Naive B cell (primary cell): ENCODE measurements at regions not wholly inside any gene's neighbourhood (a gene's known extent, or its start where the extent isn't known, plus 50 kb on each side); places are given as distances from the start of the nearest gene placed in this dataset.
"Not testable (repeated sequence)": the region's sequence is repeated elsewhere in the genome, so short reads cannot be mapped to it uniquely, and the experiment has no call there.

ENCODE experiments used
- ATAC-seq, 2 donors: fragments of 150-1000 bp; cut with Tn5 transposase; 2 replicates each; pipeline ENCODE4 v1.10.0; 2021; ENCODE audit warnings: low read depth in 2 of 2, mild to moderate bottlenecking in 2 of 2, moderate library complexity in 2 of 2
- DNase-seq: peaks from one replicate; pipeline ENCODE4 v3.0.0; 2022
- H3K27ac Mint-ChIP-seq, 6 donors: one replicate each; pipeline ENCODE4 v1.8.0; 2020 to 2022; ENCODE audit warnings: mild to moderate bottlenecking in 6 of 6, mixed read lengths in 6 of 6, moderate library complexity in 5 of 6, inconsistent platforms in 2 of 6
- H3K27me3 Mint-ChIP-seq, 3 donors: one replicate each; pipeline ENCODE4 v1.8.0; 2021 to 2022; ENCODE audit warnings: mixed read lengths in 3 of 3, mild to moderate bottlenecking in 1 of 3
- H3K36me3 Mint-ChIP-seq, 2 donors: one replicate each; pipeline ENCODE4 v1.8.0; 2020 to 2022; ENCODE audit warnings: mixed read lengths in 2 of 2, inconsistent platforms in 1 of 2, mild to moderate bottlenecking in 1 of 2
- H3K4me1 Mint-ChIP-seq, 3 donors: one replicate each; pipeline ENCODE4 v1.8.0; 2020 to 2022; ENCODE audit warnings: mixed read lengths in 3 of 3, inconsistent platforms in 1 of 3, mild to moderate bottlenecking in 1 of 3, moderate library complexity in 1 of 3
- H3K4me3 Mint-ChIP-seq, 8 donors: one replicate each; pipeline ENCODE4 v1.8.0; 2020 to 2022; ENCODE audit warnings: mild to moderate bottlenecking in 8 of 8, mixed read lengths in 8 of 8, moderate library complexity in 8 of 8, inconsistent platforms in 2 of 8
- H3K9me3 Mint-ChIP-seq, 7 donors: one replicate each; pipeline ENCODE4 v1.8.0; 2020 to 2022; ENCODE audit warnings: mixed read lengths in 7 of 7, mild to moderate bottlenecking in 5 of 7, inconsistent platforms in 2 of 7, moderate library complexity in 1 of 7

DNA sequence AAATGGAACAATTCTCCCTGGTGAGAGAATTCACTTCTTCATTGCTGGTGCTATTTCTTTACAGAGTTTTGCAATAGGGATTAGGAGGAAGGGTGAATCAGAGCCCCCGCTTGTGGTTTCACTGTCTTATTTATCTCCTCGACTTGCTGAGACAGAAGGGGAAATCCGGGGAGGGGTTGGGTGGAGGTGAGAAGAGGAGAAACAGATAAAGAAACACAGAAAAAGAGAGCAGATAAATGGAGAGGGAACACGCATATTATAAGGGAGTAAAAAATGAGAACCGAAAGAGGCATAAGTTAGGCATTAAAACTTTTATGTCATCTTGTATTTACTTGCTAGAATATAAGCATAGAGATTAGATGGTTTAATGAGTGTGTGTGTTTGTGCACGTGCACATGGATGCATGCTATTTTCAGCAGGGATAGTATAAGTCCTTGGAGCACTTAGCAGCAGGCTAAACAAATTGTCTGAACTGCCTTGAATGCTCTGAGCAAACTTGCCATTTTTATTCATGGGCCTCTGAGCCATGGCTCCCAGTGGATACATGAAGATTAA is 105.0 kb downstream of the OLIG3 start:
- ATAC-seq (peak; percentile 94 to 96), DNase-seq (peak; percentile 47)
- Mint-ChIP-seq H3K9me3 (peaks cover 0 to 6% (median 0%) of the 10 kb centered on the region in 7 donors), H3K36me3 (no peaks in the 10 kb centered on the region), H3K27ac (peak overlapping the region; percentile 6 to 91 (median 64)), H3K4me1 (peaks cover 32 to 44% (median 32%) of the 10 kb centered on the region in 3 donors), H3K4me3 (peak overlapping the region in 7 of 8 donors; percentile 51 to 82 (median 77)), H3K27me3 (no peaks in the 10 kb centered on the region)

- H3K4me1 Mint-ChIP-seq = peaks cover 28 to 44% (median 32%) of the 10 kb centered on the region in 3 donors
- DNase-seq = no peak
- ATAC-seq = no peak
- peak overlapping the region in 1 of 6 donors; percentile 65 for H3K27ac Mint-ChIP-seq
- H3K9me3 Mint-ChIP-seq = peaks cover 0 to 6% (median 0%) of the 10 kb centered on the region in 7 donors
- no peaks in the 10 kb centered on the region for H3K27me3 Mint-ChIP-seq
- H3K4me3 Mint-ChIP-seq = no peak overlapping the region
- no peaks in the 10 kb centered on the region for H3K36me3 Mint-ChIP-seq
Observed at GRCh38 chr6:137387096-137387764, 107.0 kb downstream of the OLIG3 start.

DNA sequence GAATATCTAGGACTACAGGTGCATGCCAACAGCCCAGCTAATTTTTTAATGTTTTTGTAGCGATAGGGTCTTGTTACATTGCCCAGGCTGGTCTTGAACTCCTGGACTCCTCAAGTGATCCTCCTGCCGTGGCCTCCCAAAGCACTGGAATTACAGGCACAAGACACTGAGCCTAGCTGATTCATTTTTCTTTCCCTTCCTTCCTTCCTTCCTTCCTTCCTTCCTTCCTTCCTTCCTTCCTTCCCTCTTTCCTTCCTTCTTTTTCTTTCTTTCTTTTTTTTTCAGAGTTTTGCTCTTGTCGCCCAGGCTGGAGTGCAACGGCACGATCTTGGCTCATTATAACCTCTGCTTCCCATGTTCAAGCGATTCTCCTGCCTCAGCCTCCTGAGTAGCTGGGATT is 110.9 kb downstream of the OLIG3 start:
- not testable (repeated sequence) for DNase-seq, H3K4me3 Mint-ChIP-seq, ATAC-seq, H3K27ac Mint-ChIP-seq, H3K27me3 Mint-ChIP-seq, H3K36me3 Mint-ChIP-seq
- peaks cover 0 to 11% (median 0%) of the 10 kb centered on the region in 7 donors for H3K9me3 Mint-ChIP-seq
- peaks cover 10 to 19% (median 10%) of the 10 kb centered on the region in 3 donors for H3K4me1 Mint-ChIP-seq

GRCh38 chr6:137378090-137378369 is 116.2 kb downstream of the OLIG3 start:
- ATAC-seq (no peak), DNase-seq (no peak)
- H3K9me3 Mint-ChIP-seq = peaks cover 0 to 7% (median 0%) of the 10 kb centered on the region in 7 donors
- no peaks in the 10 kb centered on the region for H3K36me3 Mint-ChIP-seq
- no peak overlapping the region for H3K4me3 Mint-ChIP-seq
- peak overlapping the region in 2 of 6 donors; percentile 67 to 90 for H3K27ac Mint-ChIP-seq
- H3K27me3 Mint-ChIP-seq = no peaks in the 10 kb centered on the region
- H3K4me1 Mint-ChIP-seq = peaks cover 0 to 1% (median 0%) of the 10 kb centered on the region in 3 donors

DNA sequence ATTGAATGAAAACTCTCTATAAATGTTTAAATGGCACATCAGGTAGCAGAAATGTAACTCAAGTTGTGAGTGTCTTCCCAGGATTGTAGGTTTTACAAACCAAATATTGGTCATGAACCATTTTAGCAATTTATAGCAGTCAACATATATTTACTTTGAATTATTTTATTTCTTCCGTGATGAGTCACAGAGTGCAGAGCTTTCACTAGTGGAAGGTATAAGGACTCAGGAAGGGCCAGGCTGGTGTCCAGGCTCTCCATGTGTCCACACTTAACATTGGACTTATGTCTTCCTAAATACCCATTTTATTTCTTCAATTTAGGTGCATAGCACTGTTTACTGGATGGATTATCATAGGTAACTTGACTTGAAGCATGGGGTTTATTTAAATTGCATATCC is 120.9 kb downstream of the OLIG3 start:
- peaks cover 21 to 39% (median 34%) of the 10 kb centered on the region in 3 donors for H3K4me1 Mint-ChIP-seq
- no peak overlapping the region for H3K4me3 Mint-ChIP-seq
- H3K36me3 Mint-ChIP-seq = no peaks in the 10 kb centered on the region
- H3K9me3 Mint-ChIP-seq = peaks cover 0 to 1% (median 0%) of the 10 kb centered on the region in 7 donors
- H3K27ac Mint-ChIP-seq = peak overlapping the region in 1 of 6 donors; percentile 72
- ATAC-seq = no peak
- DNase-seq = no peak
- no peaks in the 10 kb centered on the region for H3K27me3 Mint-ChIP-seq

DNA sequence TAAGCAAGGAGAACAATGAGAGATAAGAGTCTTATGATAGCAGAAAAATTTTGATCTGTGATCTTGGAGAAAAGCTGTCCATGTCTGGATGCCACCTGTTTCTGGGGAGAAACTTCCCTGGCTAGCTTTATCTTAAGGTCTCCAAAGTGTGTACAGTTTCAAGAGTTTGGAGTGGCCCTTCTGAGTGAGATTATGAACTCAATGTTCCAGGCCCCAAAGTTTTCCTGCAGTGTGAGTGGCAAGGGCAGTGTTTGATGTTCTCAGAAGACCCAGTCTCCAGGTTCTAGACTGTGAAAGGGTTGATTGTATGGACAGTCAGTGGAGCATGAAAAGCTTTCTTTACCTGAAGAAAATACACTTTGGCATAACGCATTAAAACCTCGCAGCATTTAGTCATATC is 121.7 kb downstream of the OLIG3 start:
- H3K36me3 Mint-ChIP-seq = no peaks in the 10 kb centered on the region

GRCh38 chr6:137371634-137372016 is 122.6 kb downstream of the OLIG3 start:
- peaks cover 21 to 39% (median 34%) of the 10 kb centered on the region in 3 donors for H3K4me1 Mint-ChIP-seq
- H3K9me3 Mint-ChIP-seq = peaks cover 0 to 1% (median 0%) of the 10 kb centered on the region in 7 donors
- H3K4me3 Mint-ChIP-seq = peak overlapping the region in 1 of 8 donors; percentile 76
- H3K27me3 Mint-ChIP-seq = no peaks in the 10 kb centered on the region
- H3K36me3 Mint-ChIP-seq = no peaks in the 10 kb centered on the region
- ATAC-seq (no peak), DNase-seq (no peak)
- peak overlapping the region in 5 of 6 donors; percentile 19 to 89 (median 68) for H3K27ac Mint-ChIP-seq

More for the DNA sequence above, 121.7 kb downstream of the OLIG3 start:
- H3K27me3 Mint-ChIP-seq = no peaks in the 10 kb centered on the region
- no peak for ATAC-seq
- no peak for DNase-seq
- H3K4me1 Mint-ChIP-seq = peaks cover 21 to 39% (median 34%) of the 10 kb centered on the region in 3 donors
- peak overlapping the region in 1 of 8 donors; percentile 44 for H3K4me3 Mint-ChIP-seq
- peaks cover 0 to 1% (median 0%) of the 10 kb centered on the region in 7 donors for H3K9me3 Mint-ChIP-seq
- peak overlapping the region in 1 of 6 donors; percentile 72 for H3K27ac Mint-ChIP-seq

- DNase-seq (peak; percentile 37), ATAC-seq (peak; percentile 89 to 95)
- Mint-ChIP-seq H3K9me3 (peaks cover 0 to 1% (median 0%) of the 10 kb centered on the region in 7 donors), H3K4me3 (peak overlapping the region in 6 of 8 donors; percentile 41 to 86 (median 73)), H3K36me3 (no peaks in the 10 kb centered on the region), H3K27ac (peak overlapping the region; percentile 19 to 96 (median 84)), H3K4me1 (peaks cover 21 to 38% (median 34%) of the 10 kb centered on the region in 3 donors), H3K27me3 (no peaks in the 10 kb centered on the region)
Observed at GRCh38 chr6:137370871-137371633, 123.1 kb downstream of the OLIG3 start.

- no peaks in the 10 kb centered on the region for H3K27me3 Mint-ChIP-seq
Observed at GRCh38 chr6:137369136-137369535, 125.1 kb downstream of the OLIG3 start.

GRCh38 chr6:137365707-137366437 is 128.3 kb downstream of the OLIG3 start:
- Mint-ChIP-seq H3K4me1 (peaks cover 14 to 24% (median 19%) of the 10 kb centered on the region in 3 donors), H3K27me3 (no peaks in the 10 kb centered on the region), H3K4me3 (peak overlapping the region in 1 of 8 donors; percentile 49), H3K27ac (peak overlapping the region in 1 of 6 donors; percentile 43), H3K36me3 (no peaks in the 10 kb centered on the region), H3K9me3 (peaks cover 0 to 1% (median 0%) of the 10 kb centered on the region in 7 donors)
- DNase-seq = no peak
- ATAC-seq = no peak

More at GRCh38 chr6:137369136-137369535, 125.1 kb downstream of the OLIG3 start:
- Mint-ChIP-seq H3K9me3 (peaks cover 0 to 1% (median 0%) of the 10 kb centered on the region in 7 donors), H3K4me1 (peaks cover 21 to 38% (median 34%) of the 10 kb centered on the region in 3 donors), H3K36me3 (no peaks in the 10 kb centered on the region), H3K27ac (peak overlapping the region in 5 of 6 donors; percentile 13 to 83 (median 52)), H3K4me3 (peak overlapping the region in 1 of 8 donors; percentile 29)
- ATAC-seq (no peak), DNase-seq (no peak)

DNA sequence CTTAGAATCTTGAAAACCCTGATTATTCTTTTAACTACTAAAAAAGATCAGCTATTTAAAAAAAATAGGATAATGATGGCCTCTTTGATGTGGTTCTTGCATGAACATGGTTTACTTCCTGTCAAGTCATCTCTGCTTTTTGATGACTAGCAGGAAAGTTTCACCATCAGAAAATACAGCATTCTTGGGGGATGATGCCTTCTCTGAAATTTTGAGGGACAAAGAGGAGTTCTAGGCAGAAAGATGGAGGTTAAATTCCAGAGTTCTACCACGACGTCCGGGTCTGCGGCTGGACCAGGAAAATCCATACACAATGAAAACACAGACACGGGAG is 130.4 kb downstream of the OLIG3 start:
- DNase-seq = no peak
- Mint-ChIP-seq H3K4me1 (peaks cover 0 to 3% (median under 1%) of the 10 kb centered on the region in 3 donors), H3K36me3 (no peaks in the 10 kb centered on the region), H3K27ac (peak overlapping the region in 2 of 6 donors; percentile 56 to 78), H3K4me3 (no peak overlapping the region), H3K27me3 (no peaks in the 10 kb centered on the region), H3K9me3 (no peaks in the 10 kb centered on the region)
- no peak for ATAC-seq

DNA sequence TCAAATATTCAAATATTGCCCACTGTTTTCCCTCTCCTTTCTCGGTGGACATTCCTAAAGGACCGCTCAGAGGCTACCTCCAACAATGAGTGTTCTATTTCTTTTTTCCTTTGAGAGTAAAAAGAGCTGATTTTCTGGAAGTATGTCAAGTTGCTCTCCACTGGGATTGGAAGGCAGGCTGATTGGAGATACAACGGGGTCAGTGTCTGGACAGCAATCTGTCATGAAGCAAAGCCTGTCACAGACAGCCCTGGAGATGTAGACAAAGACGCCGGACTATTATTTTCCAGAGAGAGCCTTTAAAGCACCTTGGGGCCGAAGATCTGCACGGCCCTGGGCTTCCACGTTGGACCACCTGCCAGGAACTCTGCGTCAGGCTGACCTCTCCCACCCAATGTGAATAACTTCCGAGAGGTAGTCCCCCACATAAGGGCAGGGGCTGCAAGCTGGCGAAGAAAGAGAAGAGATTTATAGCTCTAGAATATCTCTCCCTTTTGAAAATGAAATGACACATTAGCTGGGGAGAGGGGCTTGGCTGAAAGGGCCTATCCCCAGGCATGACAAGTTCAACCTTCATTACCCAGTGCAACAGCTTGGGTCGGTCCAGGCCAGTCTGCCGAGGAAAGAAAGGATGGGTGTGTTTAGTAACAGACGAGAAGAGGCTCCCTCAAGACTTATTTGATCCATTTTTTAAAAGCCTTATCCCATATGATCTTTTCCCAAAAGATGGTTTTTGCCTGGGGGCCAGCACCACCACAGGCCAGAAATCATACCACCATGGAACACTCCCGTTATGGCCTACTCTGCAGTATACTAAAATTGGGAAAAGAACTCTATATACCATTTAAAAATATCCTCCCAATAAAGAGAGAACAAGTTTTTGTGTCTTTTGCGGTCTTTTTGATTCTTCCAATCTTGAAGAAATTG is 131.1 kb downstream of the OLIG3 start:
- Mint-ChIP-seq H3K4me3 (no peak overlapping the region), H3K27me3 (no peaks in the 10 kb centered on the region), H3K9me3 (no peaks in the 10 kb centered on the region), H3K4me1 (no peaks in the 10 kb centered on the region), H3K36me3 (no peaks in the 10 kb centered on the region), H3K27ac (peak overlapping the region in 2 of 6 donors; percentile 44 to 78)
- no peak for DNase-seq
- ATAC-seq = no peak
